Stomach (tissue), 8 donors: ENCODE measurements at regions not wholly inside any gene's neighbourhood (a gene's known extent, or its start where the extent isn't known, plus 50 kb on each side); places are given as distances from the start of the nearest gene placed in this dataset.

Source experiments
- DNase-seq, 2 donors: peaks; one replicate each; pipeline versions ENCODE4 v3.0.0 to v3.0.0-alpha.2; 2013 to 2019
- H3K27ac ChIP-seq, 5 donors: fragments of 200-600 bp in 4 of 5; sonication (generic) in 4 of 5; one replicate each; pipeline ENCODE4 v1.5.1; 2013 to 2019; ENCODE audit warnings: mild to moderate bottlenecking in 1 of 5, moderate library complexity in 1 of 5
- H3K27me3 ChIP-seq, 3 donors: fragments of 200-600 bp; sonication (generic); one replicate each; pipeline ENCODE4 v1.5.1; 2017 to 2019; ENCODE audit warnings: mixed run types in 1 of 3
- H3K36me3 ChIP-seq, 4 donors: fragments of 200-600 bp; sonication (generic); 1 replicate in 3 of 4; 2 replicates in 1 of 4; pipeline ENCODE4 v1.5.1; 2016 to 2019
- H3K4me1 ChIP-seq, 4 donors: fragments of 200-600 bp; sonication (generic); one replicate each; pipeline ENCODE4 v1.5.1; 2016 to 2019
- H3K4me3 ChIP-seq, 4 donors: fragments of 200-600 bp; sonication (generic) in 3 of 4; one replicate each; pipeline ENCODE4 v1.5.1; 2016 to 2019; ENCODE audit warnings: mild to moderate bottlenecking in 1 of 4
- H3K9me3 ChIP-seq, 4 donors: fragments of 200-600 bp; sonication (generic); one replicate each; pipeline ENCODE4 v1.5.1; 2016 to 2019
- CTCF ChIP-seq, 7 experiments: fragments of 450-650 bp in 4 of 7; fragments of 200-600 bp in 3 of 7; sonication (generic) in 3 of 7; IDR thresholded peaks; one replicate each; pipeline ENCODE4 v1.5.1; 2016 to 2019; ENCODE audit warnings: antibody characterized with exemption in 7 of 7, control low read depth in 2 of 7, mild to moderate bottlenecking in 1 of 7
- EP300 ChIP-seq: sonication (generic); formaldehyde crosslinking; IDR thresholded peaks from one replicate; pipeline ENCODE4 v1.6.1; 2017; ENCODE audit warnings: antibody characterized with exemption
- POLR2A ChIP-seq, 4 donors: fragments of 450-650 bp; IDR thresholded peaks; one replicate each; pipeline ENCODE4 v1.6.1; 2016; ENCODE audit warnings: antibody characterized with exemption in 4 of 4, control low read depth in 2 of 4, mild to moderate bottlenecking in 1 of 4, moderate library complexity in 1 of 4
- POLR2AphosphoS5 ChIP-seq, 3 donors: sonication (generic); formaldehyde crosslinking; IDR thresholded peaks; one replicate each; pipeline ENCODE4 v1.6.1; 2016; ENCODE audit warnings: antibody characterized with exemption in 3 of 3
- WGBS, 5 donors: extraction: QIAGEN DNeasy Blood & Tissue Kit in 3 of 5; methylation state at CpG; one replicate each; pipeline versions ENCODE4 v1.1.5 to v1.1.7; 2013 to 2018; 5-methylcytosine and 5-hydroxymethylcytosine counted together
- intact Hi-C: fragments of 100-400 bp; cut with DNase I; formaldehyde crosslinking; loops from one replicate; pipeline ENCODE4 v1.15.1; 2023; ENCODE audit warnings: low total_unique reads
- donor health status: healthy with polysubstance abuse.
- donor health status: Bipolar disorder and iron deficiency.
- donor health status: healthy.

GRCh38 chr20:59416916-59417315, 116.5 kb downstream of the EDN3 start:
- H3K36me3 ChIP-seq: no peaks in the 10 kb centered on the region
- TF ChIP-seq POLR2A (IDR thresholded peaks at IDR 0.05) (no peak), CTCF (IDR thresholded peaks at IDR 0.05) (no peak), EP300 (no peak), POLR2AphosphoS5 (IDR thresholded peaks at IDR 0.05) (no peak)
- no peak for DNase-seq
- peaks cover 0 to 3% (median 0%) of the 10 kb centered on the region in 4 donors for H3K9me3 ChIP-seq
- intact Hi-C loops: no loop called here
- H3K27ac ChIP-seq: no peak overlapping the region
- no peak overlapping the region for H3K4me3 ChIP-seq
- 82 to 93% (median 89%) methylated on average over 4 to 5 of the region's 5 CpGs for WGBS, 5 donors
- no peaks in the 10 kb centered on the region for H3K4me1 ChIP-seq
- peaks cover 0 to 36% (median 6%) of the 10 kb centered on the region in 3 donors for H3K27me3 ChIP-seq

GRCh38 chr20:59421089-59421488, 120.7 kb downstream of the EDN3 start:
- Histone ChIP-seq H3K4me1 (no peaks in the 10 kb centered on the region), H3K4me3 (no peak overlapping the region), H3K27me3 (peaks cover 0 to 22% (median 6%) of the 10 kb centered on the region in 3 donors), H3K27ac (no peak overlapping the region), H3K36me3 (no peaks in the 10 kb centered on the region), H3K9me3 (no peaks in the 10 kb centered on the region)
- intact Hi-C loops: no loop called here
- TF ChIP-seq CTCF (IDR thresholded peaks at IDR 0.05) (no peak), EP300 (no peak), POLR2A (IDR thresholded peaks at IDR 0.05) (no peak), POLR2AphosphoS5 (IDR thresholded peaks at IDR 0.05) (no peak)
- DNase-seq: no peak
- 55 to 69% (median 65%) methylated on average over 6 of the region's 6 CpGs for WGBS, 5 donors

- Histone ChIP-seq H3K36me3 (no peaks in the 10 kb centered on the region), H3K4me1 (no peaks in the 10 kb centered on the region), H3K27ac (no peak overlapping the region), H3K27me3 (peaks cover 0 to 14% (median 6%) of the 10 kb centered on the region in 3 donors), H3K9me3 (no peaks in the 10 kb centered on the region), H3K4me3 (no peak overlapping the region)
- no peak for TF ChIP-seq POLR2A (IDR thresholded peaks at IDR 0.05)
- no peak for TF ChIP-seq POLR2AphosphoS5 (IDR thresholded peaks at IDR 0.05)
- TF ChIP-seq CTCF (IDR thresholded peaks at IDR 0.05): no peak
- TF ChIP-seq EP300: no peak
- intact Hi-C loops: no loop called here
- DNase-seq: no peak
- 68 to 78% (median 75%) methylated on average over 13 of the region's 13 CpGs for WGBS, 5 donors
These were observed 121.7 kb downstream of the EDN3 start for GRCh38 chr20:59421920-59422637.

- Histone ChIP-seq H3K27ac (no peak overlapping the region), H3K36me3 (no peaks in the 10 kb centered on the region), H3K27me3 (peaks cover 0 to 8% (median 0%) of the 10 kb centered on the region in 3 donors), H3K9me3 (no peaks in the 10 kb centered on the region), H3K4me3 (no peak overlapping the region), H3K4me1 (no peaks in the 10 kb centered on the region)
- peak in 1 of 2 donors; percentile 50 for DNase-seq
- 58 to 67% (median 60%) methylated on average over 10 of the region's 10 CpGs for WGBS, 5 donors
- TF ChIP-seq POLR2AphosphoS5 (IDR thresholded peaks at IDR 0.05) (no peak), EP300 (no peak), POLR2A (IDR thresholded peaks at IDR 0.05) (no peak), CTCF (IDR thresholded peaks at IDR 0.05) (no peak)
- intact Hi-C loops: no loop called here
These were observed 122.6 kb downstream of the EDN3 start for GRCh38 chr20:59422872-59423544.
